ENCODE measurements at regions not wholly inside any gene's neighbourhood (a gene's known extent, or its start where the extent isn't known, plus 50 kb on each side); places are given as distances from the start of the nearest gene placed in this dataset.

DNA sequence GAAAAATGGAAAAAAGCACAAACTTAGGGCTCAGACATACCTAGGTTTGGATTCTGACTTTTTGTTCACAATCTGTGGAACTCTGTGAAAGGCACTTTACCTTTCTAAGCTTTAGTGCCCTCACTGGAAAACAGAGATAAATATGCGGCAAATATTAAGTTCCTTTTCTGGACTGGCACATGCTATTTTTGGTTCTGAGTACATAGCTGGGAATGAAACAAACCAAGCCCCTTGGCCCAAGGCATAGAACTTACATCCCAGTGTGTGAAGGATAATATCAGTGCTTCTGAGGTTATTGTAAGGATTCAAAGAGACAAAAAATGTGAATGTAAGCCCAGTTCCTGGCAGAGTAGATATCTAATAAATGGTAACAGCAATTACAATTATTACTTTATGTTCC, 227.5 kb downstream of the ADAMTS15 start:
- no peak for TF ChIP-seq FOXP2 (optimal IDR thresholded peaks at IDR 0.05; ENCODE audit: borderline replicate concordance, extremely low read depth, extremely low read length, insufficient read depth)
- no peak for TF ChIP-seq SIN3A (IDR thresholded peaks at IDR 0.05; ENCODE audit: borderline replicate concordance, insufficient read depth, low read length)
- no peak for TF ChIP-seq REST (IDR thresholded peaks at IDR 0.05; ENCODE audit: insufficient read depth in 1 of 2, low read depth in 2 of 2, low read length in 2 of 2)
- no peak for TF ChIP-seq POLR2AphosphoS5 (IDR thresholded peaks at IDR 0.05; ENCODE audit: low read depth, low read length)
- TF ChIP-seq TAF1 (IDR thresholded peaks at IDR 0.05; ENCODE audit: borderline replicate concordance, insufficient read depth, low read length), result no peak

GRCh38 chr11:130677486-130678153, 229.2 kb downstream of the ADAMTS15 start:
- TF ChIP-seq REST (IDR thresholded peaks at IDR 0.05; ENCODE audit: insufficient read depth in 1 of 2, low read depth in 2 of 2, low read length in 2 of 2), result no peak
- TF ChIP-seq POLR2AphosphoS5 (IDR thresholded peaks at IDR 0.05; ENCODE audit: low read depth, low read length), result no peak
- no peak for TF ChIP-seq TAF1 (IDR thresholded peaks at IDR 0.05; ENCODE audit: borderline replicate concordance, insufficient read depth, low read length)
- no peak for TF ChIP-seq FOXP2 (optimal IDR thresholded peaks at IDR 0.05; ENCODE audit: borderline replicate concordance, extremely low read depth, extremely low read length, insufficient read depth)
- no peak for TF ChIP-seq SIN3A (IDR thresholded peaks at IDR 0.05; ENCODE audit: borderline replicate concordance, insufficient read depth, low read length)

DNA sequence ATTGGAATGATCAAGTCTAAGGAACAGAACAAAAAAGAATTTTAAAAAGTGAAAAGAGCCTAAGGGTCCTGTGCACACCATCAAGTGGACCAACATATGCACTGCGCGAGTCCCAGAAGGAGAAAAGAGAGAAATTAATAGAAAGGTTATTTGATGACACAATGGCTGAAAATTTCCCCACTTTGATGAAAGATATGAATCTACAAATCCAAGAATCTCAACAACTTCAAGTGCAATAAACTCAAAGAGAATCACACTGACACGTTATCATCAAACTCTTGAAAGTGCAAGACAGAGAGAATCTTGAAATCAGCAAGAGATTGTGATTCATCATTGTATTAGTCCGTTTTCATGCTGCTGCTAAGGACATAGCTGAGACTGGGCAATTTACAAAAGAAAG, 230.8 kb downstream of the ADAMTS15 start:
- TF ChIP-seq SIN3A (IDR thresholded peaks at IDR 0.05; ENCODE audit: borderline replicate concordance, insufficient read depth, low read length) (no peak), POLR2AphosphoS5 (IDR thresholded peaks at IDR 0.05; ENCODE audit: low read depth, low read length) (no peak), REST (IDR thresholded peaks at IDR 0.05; ENCODE audit: insufficient read depth in 1 of 2, low read depth in 2 of 2, low read length in 2 of 2) (no peak), FOXP2 (optimal IDR thresholded peaks at IDR 0.05; ENCODE audit: borderline replicate concordance, extremely low read depth, extremely low read length, insufficient read depth) (no peak), TAF1 (IDR thresholded peaks at IDR 0.05; ENCODE audit: borderline replicate concordance, insufficient read depth, low read length) (no peak)

GRCh38 chr11:130689222-130689908, 226.9 kb downstream of the SNX19 start:
- TF ChIP-seq TAF1 (IDR thresholded peaks at IDR 0.05; ENCODE audit: borderline replicate concordance, insufficient read depth, low read length) (no peak), SIN3A (IDR thresholded peaks at IDR 0.05; ENCODE audit: borderline replicate concordance, insufficient read depth, low read length) (no peak), FOXP2 (optimal IDR thresholded peaks at IDR 0.05; ENCODE audit: borderline replicate concordance, extremely low read depth, extremely low read length, insufficient read depth) (no peak), REST (IDR thresholded peaks at IDR 0.05; ENCODE audit: insufficient read depth in 1 of 2, low read depth in 2 of 2, low read length in 2 of 2) (no peak), POLR2AphosphoS5 (IDR thresholded peaks at IDR 0.05; ENCODE audit: low read depth, low read length) (no peak)

All from PFSK-1 (cell line).